CD14-positive monocyte (primary cell): ENCODE measurements at regions not wholly inside any gene's neighbourhood (a gene's known extent, or its start where the extent isn't known, plus 50 kb on each side); places are given as distances from the start of the nearest gene placed in this dataset.

Source experiments
- DNase-seq, 3 donors: peaks; one replicate each; pipeline ENCODE4 v3.0.0-alpha.2; 2011 to 2022
- H2AFZ ChIP-seq: 2 replicates; pipeline ENCODE4 v1.6.0; 2012; ENCODE audit warnings: mild to moderate bottlenecking, low read depth, low read length, inconsistent platforms; ENCODE audit not compliant: insufficient read depth, poor library complexity, severe bottlenecking
- H3K27ac ChIP-seq, 2 donors: 1 replicate in 1 of 2; 2 replicates in 1 of 2; pipeline ENCODE4 v1.5.1; 2012 to 2013; ENCODE audit warnings: low read length in 2 of 2, control low read depth in 1 of 2, inconsistent platforms in 1 of 2, low read depth in 1 of 2, mild to moderate bottlenecking in 1 of 2
- H3K27me3 ChIP-seq, 2 donors: one replicate each; pipeline versions ENCODE4 v1.6.0 to v1.6.1; 2011 to 2013; ENCODE audit warnings: low read length in 2 of 2; ENCODE audit not compliant: control insufficient read depth in 2 of 2, insufficient read depth in 2 of 2
- H3K36me3 ChIP-seq, 2 donors: replicated peaks in 1 of 2; 1 replicate in 1 of 2; 2 replicates in 1 of 2; pipeline versions ENCODE4 v1.5.1 to v1.6.1; 2012 to 2013; ENCODE audit warnings: low read length in 2 of 2, control low read depth in 1 of 2, inconsistent platforms in 1 of 2, mild to moderate bottlenecking in 1 of 2; ENCODE audit not compliant: insufficient read depth in 2 of 2, control insufficient read depth in 1 of 2
- H3K4me1 ChIP-seq, 2 donors: 1 replicate in 1 of 2; 2 replicates in 1 of 2; pipeline versions ENCODE4 v1.5.1 to v1.6.1; 2012 to 2013; ENCODE audit warnings: low read length in 2 of 2, control low read depth in 1 of 2, inconsistent platforms in 1 of 2, mild to moderate bottlenecking in 1 of 2, moderate library complexity in 1 of 2; ENCODE audit not compliant: insufficient read depth in 2 of 2, control insufficient read depth in 1 of 2
- H3K4me2 ChIP-seq: replicated peaks from 2 replicates; pipeline ENCODE3; 2012; ENCODE audit warnings: low read length, moderate library complexity, mild to moderate bottlenecking; ENCODE audit not compliant: poor library complexity, severe bottlenecking; ENCODE audit errors: extremely low read depth
- H3K4me3 ChIP-seq, 3 experiments: fragments of 200-600 bp in 1 of 3; sonication (generic) in 1 of 3; replicated peaks in 1 of 3; 1 replicate in 2 of 3; 2 replicates in 1 of 3; pipeline ENCODE4 v1.5.1; 2011 to 2013; ENCODE audit warnings: low read length in 3 of 3, mild to moderate bottlenecking in 3 of 3, control low read depth in 2 of 3, low read depth in 2 of 3, inconsistent platforms in 1 of 3, moderate library complexity in 1 of 3
- H3K79me2 ChIP-seq: 2 replicates; pipeline ENCODE4 v1.6.0; 2012; ENCODE audit warnings: mild to moderate bottlenecking, control low read depth, inconsistent platforms, low read length, moderate library complexity; ENCODE audit not compliant: insufficient read depth
- H3K9ac ChIP-seq: 2 replicates; pipeline ENCODE4 v1.6.0; 2017; ENCODE audit warnings: low read length, mild to moderate bottlenecking; ENCODE audit not compliant: insufficient read depth, poor library complexity, severe bottlenecking
- H3K9me3 ChIP-seq, 2 donors: replicated peaks in 1 of 2; 1 replicate in 1 of 2; 2 replicates in 1 of 2; pipeline versions ENCODE4 v1.5.1 to v1.6.1; 2012 to 2013; ENCODE audit warnings: low read length in 2 of 2, control low read depth in 1 of 2; ENCODE audit not compliant: control insufficient read depth in 1 of 2, insufficient read depth in 1 of 2
- H4K20me1 ChIP-seq: 2 replicates; pipeline ENCODE4 v1.6.0; 2012; ENCODE audit warnings: mild to moderate bottlenecking, low read length, control low read depth, moderate library complexity; ENCODE audit not compliant: insufficient read depth
- H3K27ac Mint-ChIP-seq, 7 donors: one replicate each; pipeline ENCODE4 v1.8.0; 2020; ENCODE audit warnings: mild to moderate bottlenecking in 7 of 7, mixed read lengths in 7 of 7, moderate library complexity in 6 of 7, inconsistent platforms in 2 of 7
- H3K27me3 Mint-ChIP-seq, 3 donors: one replicate each; pipeline ENCODE4 v1.8.0; 2021 to 2022; ENCODE audit warnings: low read depth in 3 of 3, mild to moderate bottlenecking in 3 of 3, mixed read lengths in 3 of 3, moderate library complexity in 3 of 3, inconsistent platforms in 1 of 3
- H3K36me3 Mint-ChIP-seq, 2 donors: one replicate each; pipeline ENCODE4 v1.8.0; 2020; ENCODE audit warnings: mixed read lengths in 2 of 2, inconsistent platforms in 1 of 2, mild to moderate bottlenecking in 1 of 2
- H3K4me1 Mint-ChIP-seq: one replicate; pipeline ENCODE4 v1.8.0; 2020; ENCODE audit warnings: mild to moderate bottlenecking, mixed read lengths
- H3K4me3 Mint-ChIP-seq, 2 donors: one replicate each; pipeline ENCODE4 v1.8.0; 2020; ENCODE audit warnings: mild to moderate bottlenecking in 2 of 2, mixed read lengths in 2 of 2, moderate library complexity in 1 of 2
- H3K9me3 Mint-ChIP-seq, 7 donors: one replicate each; pipeline ENCODE4 v1.8.0; 2020 to 2022; ENCODE audit warnings: mixed read lengths in 7 of 7, mild to moderate bottlenecking in 6 of 7, moderate library complexity in 6 of 7, inconsistent platforms in 2 of 7
- CTCF ChIP-seq: fragments of 200-600 bp; IDR thresholded peaks from one replicate; pipeline ENCODE4 v1.8.0; 2022; ENCODE audit warnings: antibody characterized with exemption, mild to moderate bottlenecking
- WGBS: methylation state at CpG from one replicate; pipeline ENCODE4 v1.1.5; 2013; ENCODE audit warnings: missing lambda C conversion rate; ENCODE audit not compliant: insufficient coverage; 5-methylcytosine and 5-hydroxymethylcytosine counted together
- intact Hi-C, 2 donors: fragments of 100-400 bp; cut with micrococcal nuclease; formaldehyde crosslinking; loops; one replicate each; pipeline versions ENCODE4 v1.15.0 to v1.15.1; 2023

- Histone ChIP-seq H3K9ac (no peak overlapping the region), H3K4me3 (no peak overlapping the region), H4K20me1 (no peaks in the 10 kb centered on the region), H3K27ac (no peak overlapping the region), H3K36me3 (no peaks in the 10 kb centered on the region), H3K4me1 (no peaks in the 10 kb centered on the region), H3K4me2 (no peak overlapping the region), H3K27me3 (no peaks in the 10 kb centered on the region), H3K79me2 (no peaks in the 10 kb centered on the region), H2AFZ (no peak overlapping the region), H3K9me3 (no peaks in the 10 kb centered on the region)
- H3K4me3 Mint-ChIP-seq = no peak overlapping the region
- H3K9me3 Mint-ChIP-seq = peaks cover 0 to 7% (median 2%) of the 10 kb centered on the region in 7 donors
- no peak for DNase-seq
- H3K36me3 Mint-ChIP-seq = no peaks in the 10 kb centered on the region
- no peak overlapping the region for H3K27ac Mint-ChIP-seq
- H3K4me1 Mint-ChIP-seq = no peaks in the 10 kb centered on the region
- H3K27me3 Mint-ChIP-seq = no peaks in the 10 kb centered on the region
- no peak for TF ChIP-seq CTCF
- intact Hi-C loops = no loop called here
- 88% methylated on average over 2 of the region's 3 CpGs for WGBS
Measured at GRCh38 chr17:71740866-71741265, 380.0 kb upstream of the SOX9 start.

- Histone ChIP-seq H3K9ac (no peak overlapping the region), H3K9me3 (no peaks in the 10 kb centered on the region), H3K27ac (no peak overlapping the region), H3K4me2 (no peak overlapping the region), H3K79me2 (no peaks in the 10 kb centered on the region), H3K4me3 (no peak overlapping the region), H3K4me1 (no peaks in the 10 kb centered on the region), H3K36me3 (no peaks in the 10 kb centered on the region), H2AFZ (no peak overlapping the region), H3K27me3 (no peaks in the 10 kb centered on the region), H4K20me1 (no peaks in the 10 kb centered on the region)
- intact Hi-C loops = no loop called here
- DNase-seq = no peak
- Mint-ChIP-seq H3K27ac (no peak overlapping the region), H3K27me3 (no peaks in the 10 kb centered on the region), H3K4me3 (no peak overlapping the region), H3K9me3 (peaks cover 0 to 6% (median 2%) of the 10 kb centered on the region in 7 donors), H3K4me1 (no peaks in the 10 kb centered on the region), H3K36me3 (no peaks in the 10 kb centered on the region)
- no peak for TF ChIP-seq CTCF
Measured at GRCh38 chr17:71741836-71742235, 379.0 kb upstream of the SOX9 start.
